HG02678 (cell line): ENCODE measurements at regions not wholly inside any gene's neighbourhood (a gene's known extent, or its start where the extent isn't known, plus 50 kb on each side); places are given as distances from the start of the nearest gene placed in this dataset.

Source experiments
- ATAC-seq: cut with Tn5 transposase; IDR thresholded peaks from one replicate; pipeline ENCODE4 v1.9.1; 2021; ENCODE audit warnings: mild to moderate bottlenecking, moderate library complexity; ENCODE audit not compliant: unreplicated experiment

GRCh38 chr4:4808086-4808485, 51.4 kb upstream of the MSX1 start:
- no peak for ATAC-seq

- ATAC-seq: no peak
Measured at GRCh38 chr4:4805887-4806286, 53.6 kb upstream of the MSX1 start.

- no peak for ATAC-seq
Measured at GRCh38 chr4:4803912-4804296, 55.6 kb upstream of the MSX1 start.

- ATAC-seq: no peak
Measured at GRCh38 chr4:4803216-4803911, 56.1 kb upstream of the MSX1 start.

GRCh38 chr4:4800646-4801408, 58.6 kb upstream of the MSX1 start:
- ATAC-seq: no peak

- no peak for ATAC-seq
Measured at GRCh38 chr4:4794421-4794820, 65.0 kb upstream of the MSX1 start.

- ATAC-seq: no peak
Measured at GRCh38 chr4:4792466-4792865, 67.0 kb upstream of the MSX1 start.

GRCh38 chr4:4791299-4792111, 68.0 kb upstream of the MSX1 start:
- no peak for ATAC-seq

GRCh38 chr4:4789462-4789861, 70.0 kb upstream of the MSX1 start:
- no peak for ATAC-seq

- ATAC-seq: no peak
Measured at GRCh38 chr4:4788573-4788972, 70.9 kb upstream of the MSX1 start.

- no peak for ATAC-seq
Measured at GRCh38 chr4:4787421-4787820, 72.0 kb upstream of the MSX1 start.

GRCh38 chr4:4784379-4784778, 75.1 kb upstream of the MSX1 start:
- ATAC-seq: no peak

- ATAC-seq: no peak
Measured at GRCh38 chr4:4783847-4784246, 75.6 kb upstream of the MSX1 start.

- no peak for ATAC-seq
Measured at GRCh38 chr4:4782969-4783368, 76.5 kb upstream of the MSX1 start.

GRCh38 chr4:4781936-4782707, 77.3 kb upstream of the MSX1 start:
- no peak for ATAC-seq

GRCh38 chr4:4780729-4781244, 78.7 kb upstream of the MSX1 start:
- ATAC-seq: no peak

- ATAC-seq: no peak
Measured at GRCh38 chr4:4779486-4779885, 80.0 kb upstream of the MSX1 start.

- ATAC-seq: no peak
Measured at GRCh38 chr4:4779054-4779453, 80.4 kb upstream of the MSX1 start.

- no peak for ATAC-seq
Measured at GRCh38 chr4:4778554-4778953, 80.9 kb upstream of the MSX1 start.

GRCh38 chr4:4776934-4777333, 82.5 kb upstream of the MSX1 start:
- ATAC-seq: no peak

- ATAC-seq: no peak
Measured at GRCh38 chr4:4776335-4776734, 83.1 kb upstream of the MSX1 start.
